Mesothelial cell of epicardium (in vitro differentiated cells): ENCODE measurements at regions not wholly inside any gene's neighbourhood (a gene's known extent, or its start where the extent isn't known, plus 50 kb on each side); places are given as distances from the start of the nearest gene placed in this dataset.

Source experiments
- DNase-seq, 2 experiments: peaks; one replicate each; pipeline ENCODE4 v3.0.0; 2021; ENCODE audit warnings: low spot score in 2 of 2; ENCODE audit not compliant: unreplicated experiment in 2 of 2
- H3K27ac Mint-ChIP-seq: 2 replicates; pipeline ENCODE4 v1.8.0; 2021; ENCODE audit warnings: mixed read lengths
- H3K27me3 Mint-ChIP-seq: 2 replicates; pipeline ENCODE4 v1.8.0; 2021; ENCODE audit warnings: low read depth, mixed read lengths
- H3K36me3 Mint-ChIP-seq: 2 replicates; pipeline ENCODE4 v1.8.0; 2021; ENCODE audit warnings: mixed read lengths
- H3K4me1 Mint-ChIP-seq: 2 replicates; pipeline ENCODE4 v1.8.0; 2021; ENCODE audit warnings: mixed read lengths
- H3K4me3 Mint-ChIP-seq: 2 replicates; pipeline ENCODE4 v1.8.0; 2021; ENCODE audit warnings: mild to moderate bottlenecking, moderate library complexity, mixed read lengths
- H3K9me3 Mint-ChIP-seq: 2 replicates; pipeline ENCODE4 v1.8.0; 2021; ENCODE audit warnings: mixed read lengths
- CTCF ChIP-seq: fragments of 200-600 bp; sonication (generic); IDR thresholded peaks from one replicate; pipeline ENCODE4 v1.5.0; 2021; ENCODE audit warnings: antibody characterized with exemption; ENCODE audit not compliant: unreplicated experiment

DNA sequence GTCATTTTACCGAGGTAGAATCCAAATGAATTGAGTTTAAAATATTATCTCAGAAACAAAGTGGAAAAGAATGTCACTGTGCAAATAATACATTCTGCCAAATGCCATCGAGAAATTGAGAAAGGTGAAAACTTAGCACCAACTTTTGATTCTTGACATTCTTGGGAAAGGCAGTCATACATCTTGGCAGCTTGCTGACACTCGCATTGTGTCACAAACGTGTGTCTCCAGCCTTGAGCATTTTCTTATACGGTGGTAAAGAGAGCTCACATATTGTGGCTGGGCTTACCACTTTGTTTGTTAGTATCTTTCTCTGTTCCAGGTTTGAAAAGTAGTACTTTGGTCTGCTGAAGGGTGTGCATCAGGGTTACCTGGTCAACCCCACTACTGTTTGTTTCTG is 1456.1 kb downstream of the BRINP3 start:
- H3K36me3 Mint-ChIP-seq = no peaks in the 10 kb centered on the region
- no peaks in the 10 kb centered on the region for H3K27me3 Mint-ChIP-seq
- H3K9me3 Mint-ChIP-seq = peaks cover 9% of the 10 kb centered on the region
- DNase-seq = no peak
- TF ChIP-seq CTCF = no peak
- no peaks in the 10 kb centered on the region for H3K4me1 Mint-ChIP-seq
- no peak overlapping the region for H3K27ac Mint-ChIP-seq
- no peak overlapping the region for H3K4me3 Mint-ChIP-seq

DNA sequence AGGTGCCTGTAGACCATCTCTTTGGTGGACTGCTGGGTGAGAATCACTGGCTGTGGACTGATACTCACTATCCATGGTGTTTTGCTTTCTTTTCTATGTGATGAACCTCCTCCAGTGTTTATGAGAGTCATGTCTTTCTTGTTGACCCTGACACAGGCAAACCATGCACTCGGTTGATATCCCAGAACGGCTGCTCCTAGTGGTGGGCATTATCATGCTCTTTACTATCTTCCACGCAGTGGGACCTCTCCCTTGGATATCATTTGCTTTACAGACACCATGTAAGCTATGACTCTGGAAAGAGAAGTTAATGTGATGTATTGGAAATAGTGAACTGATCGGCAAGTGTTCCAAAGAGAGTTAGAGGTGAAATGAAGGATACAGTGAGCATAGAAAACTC is 1455.6 kb downstream of the BRINP3 start:
- Mint-ChIP-seq H3K27me3 (no peaks in the 10 kb centered on the region), H3K9me3 (peaks cover 4% of the 10 kb centered on the region), H3K36me3 (no peaks in the 10 kb centered on the region), H3K4me3 (no peak overlapping the region), H3K27ac (no peak overlapping the region), H3K4me1 (no peaks in the 10 kb centered on the region)
- DNase-seq = no peak
- TF ChIP-seq CTCF = no peak

GRCh38 chr1:189027512-189027911 is 1450.2 kb downstream of the BRINP3 start:
- no peak for DNase-seq
- TF ChIP-seq CTCF = no peak
- Mint-ChIP-seq H3K27me3 (peaks cover 2% of the 10 kb centered on the region), H3K9me3 (peaks cover 4% of the 10 kb centered on the region), H3K36me3 (no peaks in the 10 kb centered on the region), H3K27ac (no peak overlapping the region), H3K4me3 (no peak overlapping the region), H3K4me1 (no peaks in the 10 kb centered on the region)

- H3K4me1 Mint-ChIP-seq = no peaks in the 10 kb centered on the region
- no peaks in the 10 kb centered on the region for H3K9me3 Mint-ChIP-seq
- DNase-seq = no peak
- H3K27me3 Mint-ChIP-seq = peaks cover 11% of the 10 kb centered on the region
- H3K36me3 Mint-ChIP-seq = no peaks in the 10 kb centered on the region
- H3K27ac Mint-ChIP-seq = no peak overlapping the region
- no peak for TF ChIP-seq CTCF
- no peak overlapping the region for H3K4me3 Mint-ChIP-seq
These were observed 1444.5 kb downstream of the BRINP3 start for GRCh38 chr1:189033169-189033568.

DNA sequence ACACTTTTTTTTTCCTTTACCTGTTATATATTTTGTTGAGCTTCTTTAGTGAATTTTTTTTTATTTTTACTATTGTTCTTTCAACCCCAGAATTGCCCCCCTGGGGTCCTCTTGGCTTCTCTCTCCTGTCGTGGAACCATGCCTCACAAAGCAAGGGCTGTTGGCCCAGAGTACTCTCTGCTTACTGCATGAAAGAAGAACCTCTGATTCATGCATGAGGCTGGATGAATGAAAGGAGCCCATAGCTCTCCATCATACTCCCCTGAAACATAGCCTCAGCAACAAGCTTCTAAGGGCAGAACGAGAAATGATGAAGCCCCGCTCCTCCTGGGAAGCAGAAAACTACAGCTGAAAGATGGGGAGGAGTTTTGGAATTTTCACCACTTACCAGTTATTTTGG is 1441.0 kb downstream of the BRINP3 start:
- H3K36me3 Mint-ChIP-seq = no peaks in the 10 kb centered on the region
- H3K9me3 Mint-ChIP-seq = no peaks in the 10 kb centered on the region

More for the DNA sequence above, 1441.0 kb downstream of the BRINP3 start:
- no peak for TF ChIP-seq CTCF
- H3K4me3 Mint-ChIP-seq = no peak overlapping the region
- H3K27ac Mint-ChIP-seq = no peak overlapping the region
- peaks cover 9% of the 10 kb centered on the region for H3K27me3 Mint-ChIP-seq
- H3K4me1 Mint-ChIP-seq = no peaks in the 10 kb centered on the region
- DNase-seq = no peak
